ENCODE measurements at regions not wholly inside any gene's neighbourhood (a gene's known extent, or its start where the extent isn't known, plus 50 kb on each side); places are given as distances from the start of the nearest gene placed in this dataset.

DNA sequence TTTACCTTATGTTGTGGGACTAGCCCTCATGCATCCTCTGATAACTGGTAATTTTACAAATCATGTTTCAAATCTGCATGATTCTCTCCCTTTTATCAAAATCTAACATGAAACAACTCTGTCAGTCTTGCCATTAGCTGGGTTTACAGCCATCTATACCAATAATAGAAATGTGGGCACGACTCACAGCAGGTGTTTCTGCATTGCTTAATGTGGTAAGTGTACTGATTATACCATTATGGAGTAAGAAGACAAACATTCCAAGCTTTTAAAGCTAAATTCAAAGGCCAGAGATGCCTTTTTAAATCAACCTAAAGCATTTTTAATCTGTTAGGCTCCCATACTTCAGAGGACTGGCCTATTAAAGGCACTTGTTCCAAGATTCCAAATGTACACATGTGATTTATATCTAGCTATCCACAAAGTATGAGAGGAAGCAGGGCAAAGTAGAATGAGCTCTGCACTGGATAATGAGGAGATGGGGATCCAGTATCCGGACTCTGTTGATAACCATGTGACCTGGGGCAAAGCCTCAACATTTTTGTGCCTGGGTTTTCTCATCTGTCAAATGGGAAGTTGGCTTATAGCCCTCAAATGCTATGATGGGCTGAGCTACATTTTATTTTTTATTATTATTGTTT, 52.3 kb upstream of the FUT8 start:
- in situ Hi-C loops (cut with MboI; ENCODE audit: low pct_unique_long_range_greater_than_20kb, low sequenced_read_pairs): no loop called here
- DNase-seq: no peak

GRCh38 chr14:65361920-65362319, 50.6 kb upstream of the FUT8 start:
- DNase-seq: no peak
- in situ Hi-C loops (cut with MboI; ENCODE audit: low pct_unique_long_range_greater_than_20kb, low sequenced_read_pairs): no loop called here
